Upper lobe of right lung (tissue), 1 donor: ENCODE measurements at regions not wholly inside any gene's neighbourhood (a gene's known extent, or its start where the extent isn't known, plus 50 kb on each side); places are given as distances from the start of the nearest gene placed in this dataset.

Experiments
- ATAC-seq: fragments of 200-7000 bp; cut with Tn5 transposase; one replicate; pipeline ENCODE4 v1.9.1; 2020; ENCODE audit warnings: mild to moderate bottlenecking, moderate library complexity
- DNase-seq: peaks from one replicate; pipeline ENCODE4 v3.0.0-alpha.2; 2020
- H3K27ac ChIP-seq: fragments of 200-600 bp; one replicate; pipeline ENCODE4 v1.8.0; 2022
- H3K27me3 ChIP-seq: fragments of 200-600 bp; one replicate; pipeline ENCODE4 v1.8.0; 2022; ENCODE audit warnings: mild to moderate bottlenecking
- H3K36me3 ChIP-seq: fragments of 200-600 bp; one replicate; pipeline ENCODE4 v1.8.0; 2022
- H3K4me1 ChIP-seq: fragments of 200-600 bp; one replicate; pipeline ENCODE4 v1.8.0; 2022
- H3K4me3 ChIP-seq: fragments of 200-600 bp; one replicate; pipeline ENCODE4 v1.8.0; 2022; ENCODE audit warnings: mild to moderate bottlenecking
- H3K9me3 ChIP-seq: fragments of 200-600 bp; one replicate; pipeline ENCODE4 v1.8.0; 2022
- CTCF ChIP-seq: fragments of 200-600 bp; IDR thresholded peaks from one replicate; pipeline ENCODE4 v1.8.0; 2022; ENCODE audit warnings: antibody characterized with exemption
- intact Hi-C: fragments of 100-400 bp; cut with DNase I; formaldehyde crosslinking; loops from one replicate; pipeline ENCODE4 v1.11.0; 2022
- donor health status: DM: no; HTN: yes; CAD: no; lungs with severe emphysema.

GRCh38 chr11:25536289-25536688, 795.6 kb upstream of the ANO3 start:
- no peak for DNase-seq
- no peaks in the 10 kb centered on the region for H3K4me1 ChIP-seq
- H3K27ac ChIP-seq: no peak overlapping the region
- ATAC-seq: no peak
- no peaks in the 10 kb centered on the region for H3K27me3 ChIP-seq
- intact Hi-C loops: no loop called here
- H3K4me3 ChIP-seq: no peak overlapping the region
- TF ChIP-seq CTCF: no peak
- no peaks in the 10 kb centered on the region for H3K36me3 ChIP-seq
- no peaks in the 10 kb centered on the region for H3K9me3 ChIP-seq

GRCh38 chr11:25537393-25537792, 794.5 kb upstream of the ANO3 start:
- no peak for TF ChIP-seq CTCF
- Histone ChIP-seq H3K4me1 (no peaks in the 10 kb centered on the region), H3K9me3 (no peaks in the 10 kb centered on the region), H3K27me3 (no peaks in the 10 kb centered on the region), H3K27ac (no peak overlapping the region), H3K4me3 (no peak overlapping the region), H3K36me3 (no peaks in the 10 kb centered on the region)
- intact Hi-C loops: no loop called here
- ATAC-seq (no peak), DNase-seq (no peak)

- Histone ChIP-seq H3K9me3 (no peaks in the 10 kb centered on the region), H3K27me3 (no peaks in the 10 kb centered on the region), H3K36me3 (no peaks in the 10 kb centered on the region), H3K4me3 (no peak overlapping the region), H3K4me1 (no peaks in the 10 kb centered on the region), H3K27ac (no peak overlapping the region)
- intact Hi-C loops: no loop called here
- TF ChIP-seq CTCF: no peak
- no peak for DNase-seq
- ATAC-seq: no peak
These were observed 784.6 kb upstream of the ANO3 start for GRCh38 chr11:25547292-25547691.

- ATAC-seq: no peak
These were observed 769.5 kb upstream of the ANO3 start for GRCh38 chr11:25562417-25562816.

GRCh38 chr11:25565846-25566245, 766.1 kb upstream of the ANO3 start:
- DNase-seq (no peak), ATAC-seq (no peak)
- intact Hi-C loops: no loop called here
- Histone ChIP-seq H3K36me3 (no peaks in the 10 kb centered on the region), H3K4me1 (no peaks in the 10 kb centered on the region), H3K9me3 (no peaks in the 10 kb centered on the region), H3K27me3 (no peaks in the 10 kb centered on the region), H3K27ac (no peak overlapping the region), H3K4me3 (no peak overlapping the region)
- TF ChIP-seq CTCF: no peak

More at GRCh38 chr11:25562417-25562816, 769.5 kb upstream of the ANO3 start:
- Histone ChIP-seq H3K4me3 (no peak overlapping the region), H3K36me3 (no peaks in the 10 kb centered on the region), H3K27me3 (no peaks in the 10 kb centered on the region), H3K9me3 (no peaks in the 10 kb centered on the region), H3K4me1 (no peaks in the 10 kb centered on the region), H3K27ac (no peak overlapping the region)
- intact Hi-C loops: no loop called here
- no peak for TF ChIP-seq CTCF
- DNase-seq: no peak
